H1 (cell line): ENCODE measurements at regions not wholly inside any gene's neighbourhood (a gene's known extent, or its start where the extent isn't known, plus 50 kb on each side); places are given as distances from the start of the nearest gene placed in this dataset.
A peak's percentile ranks its signal among the peaks of the same experiment; 100 is the strongest.

Experiments
- CTCF ChIA-PET: fragments of 300-600 bp; sonication (Branson Sonifier 250); formaldehyde crosslinking; loops from one replicate; lab custom pipeline; 2021; ENCODE audit not compliant: partially characterized antibody; lab: Charles Lee
- POLR2A ChIA-PET: fragments of 300-600 bp; sonication (Branson Sonifier 250); formaldehyde crosslinking; loops from one replicate; lab custom pipeline; 2021; ENCODE audit warnings: inconsistent platforms; ENCODE audit not compliant: partially characterized antibody; lab: Charles Lee
- DNase-seq, 2 experiments: peaks; one replicate each; pipeline versions ENCODE4 v3.0.0 to v3.0.0-alpha.2; 2010 to 2022; ENCODE audit warnings: low spot score in 2 of 2, low read depth in 1 of 2, mixed read lengths in 1 of 2
- FAIRE-seq: peaks from 2 replicates; lab custom pipeline; 2011; peaks lifted over from hg19 to GRCh38; lab: Jason Lieb, UNC
- H2AFZ ChIP-seq: 2 replicates; pipeline ENCODE4 v1.8.1; 2012; ENCODE audit warnings: low read length, inconsistent platforms
- H2AK5ac ChIP-seq: 2 replicates; pipeline ENCODE4 v1.6.1; 2013; ENCODE audit warnings: low read depth, low read length
- H2BK120ac ChIP-seq: replicated peaks from 2 replicates; pipeline ENCODE3; 2013; ENCODE audit warnings: low read depth, low read length, inconsistent platforms
- H2BK12ac ChIP-seq: 2 replicates; pipeline ENCODE4 v1.6.1; 2013; ENCODE audit warnings: low read depth, low read length
- H2BK15ac ChIP-seq: 2 replicates; pipeline ENCODE4 v1.6.1; 2013; ENCODE audit warnings: low read length
- H2BK20ac ChIP-seq: 2 replicates; pipeline ENCODE4 v1.6.1; 2013; ENCODE audit warnings: low read length
- H2BK5ac ChIP-seq: 2 replicates; pipeline ENCODE4 v1.6.1; 2013; ENCODE audit warnings: low read depth, low read length
- H3K14ac ChIP-seq: 2 replicates; pipeline ENCODE4 v1.6.1; 2013; ENCODE audit warnings: inconsistent platforms; ENCODE audit not compliant: insufficient read length
- H3K18ac ChIP-seq: 2 replicates; pipeline ENCODE4 v1.6.1; 2013; ENCODE audit warnings: low read length; ENCODE audit errors: extremely low read depth
- H3K23ac ChIP-seq: 2 replicates; pipeline ENCODE4 v1.6.1; 2013; ENCODE audit warnings: inconsistent platforms; ENCODE audit not compliant: insufficient read length
- H3K23me2 ChIP-seq: 2 replicates; pipeline ENCODE4 v1.6.1; 2013; ENCODE audit warnings: low read depth, low read length
- H3K27ac ChIP-seq: 2 replicates; pipeline ENCODE4 v1.6.1; 2011; ENCODE audit warnings: low read depth, low read length, inconsistent platforms
- H3K27me3 ChIP-seq, 4 experiments: replicated peaks in 1 of 4; 1 replicate in 1 of 4; 2 replicates in 3 of 4; pipeline versions ENCODE4 v1.6.1 to v1.8.1; 2011 to 2013; ENCODE audit warnings: low read length in 3 of 4, mild to moderate bottlenecking in 3 of 4, inconsistent platforms in 2 of 4, mixed read lengths in 2 of 4, moderate library complexity in 1 of 4; ENCODE audit not compliant: control insufficient read depth in 3 of 4, insufficient read depth in 3 of 4; ENCODE audit errors: extremely low read depth in 1 of 4
- H3K36me3 ChIP-seq, 4 experiments: 2 replicates each; pipeline versions ENCODE4 v1.6.1 to v1.8.1; 2011 to 2013; ENCODE audit warnings: mild to moderate bottlenecking in 4 of 4, low read length in 3 of 4, moderate library complexity in 2 of 4, control low read depth in 1 of 4, inconsistent platforms in 1 of 4; ENCODE audit not compliant: insufficient read depth in 4 of 4, control insufficient read depth in 2 of 4
- H3K4ac ChIP-seq: replicated peaks from 2 replicates; pipeline ENCODE3; 2013; ENCODE audit warnings: low read length, low read depth, mixed read lengths, inconsistent platforms; ENCODE audit not compliant: insufficient read length
- H3K4me1 ChIP-seq, 4 experiments: replicated peaks in 1 of 4; 1 replicate in 1 of 4; 2 replicates in 3 of 4; pipeline versions ENCODE4 v1.6.1 to v1.8.1; 2011 to 2013; ENCODE audit warnings: low read length in 3 of 4, inconsistent platforms in 2 of 4, mixed read lengths in 1 of 4; ENCODE audit not compliant: insufficient read depth in 4 of 4, control insufficient read depth in 3 of 4
- H3K4me2 ChIP-seq, 2 experiments: 2 replicates each; pipeline versions ENCODE4 v1.6.1 to v1.8.1; 2011 to 2013; ENCODE audit warnings: low read depth in 2 of 2, low read length in 2 of 2, control low read depth in 1 of 2, inconsistent platforms in 1 of 2, mild to moderate bottlenecking in 1 of 2; ENCODE audit not compliant: insufficient read depth in 1 of 2
- H3K4me3 ChIP-seq, 4 experiments: fragments of 200-600, 300-600 bp in 1 of 4; sonication (generic), shearing (Covaris generic), sonication (Bioruptor Twin) in 1 of 4; 2 replicates each; pipeline versions ENCODE4 v1.5.1 to v1.8.1; 2011 to 2016; ENCODE audit warnings: low read length in 4 of 4, low read depth in 3 of 4, control low read depth in 2 of 4, inconsistent platforms in 2 of 4, mild to moderate bottlenecking in 2 of 4, mixed read lengths in 1 of 4, moderate library complexity in 1 of 4; ENCODE audit not compliant: insufficient read depth in 2 of 4; ENCODE audit errors: extremely low read depth in 1 of 4
- H3K56ac ChIP-seq: replicated peaks from 2 replicates; pipeline ENCODE3; 2013; ENCODE audit warnings: low read depth, mild to moderate bottlenecking, mixed read lengths, low read length, inconsistent platforms; ENCODE audit not compliant: insufficient read length
- H3K79me1 ChIP-seq: 2 replicates; pipeline ENCODE4 v1.6.1; 2013; ENCODE audit warnings: low read depth, low read length, control low read depth
- H3K79me2 ChIP-seq, 2 experiments: 2 replicates each; pipeline versions ENCODE4 v1.6.1 to v1.8.1; 2012 to 2013; ENCODE audit warnings: low read length in 2 of 2, mild to moderate bottlenecking in 2 of 2, inconsistent platforms in 1 of 2; ENCODE audit not compliant: insufficient read depth in 2 of 2, control insufficient read depth in 1 of 2
- H3K9ac ChIP-seq, 4 experiments: replicated peaks in 1 of 4; 1 replicate in 1 of 4; 2 replicates in 3 of 4; pipeline versions ENCODE4 v1.6.1 to v1.8.1; 2011 to 2013; ENCODE audit warnings: low read depth in 3 of 4, low read length in 3 of 4, control low read depth in 2 of 4, mild to moderate bottlenecking in 2 of 4, moderate library complexity in 2 of 4, inconsistent platforms in 1 of 4; ENCODE audit errors: extremely low read depth in 1 of 4
- H3K9me3 ChIP-seq, 2 experiments: 2 replicates each; pipeline versions ENCODE4 v1.6.1 to v1.8.1; 2012 to 2013; ENCODE audit warnings: mild to moderate bottlenecking in 2 of 2, moderate library complexity in 2 of 2, control low read depth in 1 of 2, inconsistent platforms in 1 of 2, low read depth in 1 of 2, low read length in 1 of 2, mixed read lengths in 1 of 2; ENCODE audit not compliant: insufficient read depth in 2 of 2
- H4K20me1 ChIP-seq, 2 experiments: replicated peaks in 1 of 2; 2 replicates each; pipeline versions ENCODE3 to v1.8.1; 2011 to 2013; ENCODE audit warnings: inconsistent platforms in 2 of 2, low read length in 2 of 2, mild to moderate bottlenecking in 1 of 2; ENCODE audit not compliant: insufficient read depth in 2 of 2, control insufficient read depth in 1 of 2
- H4K5ac ChIP-seq: 2 replicates; pipeline ENCODE4 v1.6.1; 2013; ENCODE audit warnings: low read length, low read depth, mixed read lengths, inconsistent platforms; ENCODE audit not compliant: insufficient read length
- H4K8ac ChIP-seq: 2 replicates; pipeline ENCODE4 v1.8.0; 2013; ENCODE audit warnings: mild to moderate bottlenecking, moderate library complexity, low read length, inconsistent platforms; ENCODE audit not compliant: insufficient read depth; ENCODE audit errors: extremely low read depth
- H4K91ac ChIP-seq: replicated peaks from 2 replicates; pipeline ENCODE3; 2013; ENCODE audit warnings: low read length, mixed read lengths, inconsistent platforms; ENCODE audit not compliant: insufficient read length
- CHD2 ChIP-seq: IDR thresholded peaks from 2 replicates; pipeline ENCODE4 v1.6.1; 2012; ENCODE audit warnings: low read length, improper control_type of control experiment
- CTBP2 ChIP-seq: IDR thresholded peaks from 2 replicates; pipeline ENCODE4 v1.7.0; 2011; ENCODE audit warnings: borderline replicate concordance, mild to moderate bottlenecking, moderate library complexity, mixed read lengths, low read length; ENCODE audit not compliant: insufficient read depth, insufficient read length
- GTF2F1 ChIP-seq: IDR thresholded peaks from 2 replicates; pipeline ENCODE4 v1.6.1; 2012; ENCODE audit warnings: low read depth, low read length, improper control_type of control experiment, borderline replicate concordance
- KDM1A ChIP-seq: fragments of 200-600, 300-600 bp; sonication (generic); IDR thresholded peaks from 2 replicates; pipeline ENCODE4 v1.7.1; 2016; ENCODE audit warnings: mild to moderate bottlenecking, low read length, borderline replicate concordance
- KDM4A ChIP-seq: IDR thresholded peaks from one replicate; pipeline ENCODE4 v1.7.1; 2012; ENCODE audit warnings: low read depth, mild to moderate bottlenecking, moderate library complexity, low read length, inconsistent platforms; ENCODE audit not compliant: severe bottlenecking
- NRF1 ChIP-seq: IDR thresholded peaks from 2 replicates; pipeline ENCODE4 v1.6.1; 2011; ENCODE audit warnings: mild to moderate bottlenecking, low read depth, low read length, improper control_type of control experiment
- PHF8 ChIP-seq: fragments of 200-600 bp; sonication (generic); conservative IDR thresholded peaks from 2 replicates; pipeline ENCODE4 v1.7.1; 2012; ENCODE audit warnings: low read depth, mild to moderate bottlenecking, inconsistent platforms, low read length, moderate library complexity
- POU5F1 ChIP-seq: IDR thresholded peaks from 2 replicates; pipeline ENCODE4 v1.6.1; 2011; ENCODE audit warnings: low read depth, mild to moderate bottlenecking, low read length, moderate library complexity
- RAD21 ChIP-seq, 2 experiments: IDR thresholded peaks in 1 of 2; conservative IDR thresholded peaks in 1 of 2; 2 replicates each; pipeline ENCODE4 v1.6.1; 2011; ENCODE audit warnings: low read depth in 2 of 2, low read length in 2 of 2, improper control_type of control experiment in 1 of 2, inconsistent platforms in 1 of 2, mild to moderate bottlenecking in 1 of 2, moderate library complexity in 1 of 2
- RBBP5 ChIP-seq: IDR thresholded peaks from 2 replicates; pipeline ENCODE4 v1.7.1; 2012; ENCODE audit warnings: low read depth, mild to moderate bottlenecking, inconsistent platforms, low read length, moderate library complexity, borderline replicate concordance
- SIX5 ChIP-seq: IDR thresholded peaks from 2 replicates; pipeline ENCODE4 v1.6.1; 2011; ENCODE audit warnings: mild to moderate bottlenecking, low read depth, low read length
- SRF ChIP-seq: IDR thresholded peaks from 2 replicates; pipeline ENCODE4 v1.6.1; 2011; ENCODE audit warnings: mild to moderate bottlenecking, low read depth, low read length, moderate library complexity
- TCF12 ChIP-seq: IDR thresholded peaks from 2 replicates; pipeline ENCODE4 v1.6.1; 2011; ENCODE audit warnings: low read depth, mild to moderate bottlenecking, low read length
- WGBS, 2 experiments: shearing (Covaris generic) in 1 of 2; methylation state at CpG; one replicate each; pipeline versions ENCODE4 v1.1.6 to v1.1.7; 2013 to 2015; ENCODE audit warnings: low lambda C conversion rate in 2 of 2, mixed read lengths in 2 of 2, inconsistent platforms in 1 of 2, low coverage in 1 of 2, missing lambda C conversion rate in 1 of 2; ENCODE audit not compliant: insufficient replicate concordance in 2 of 2, insufficient coverage in 1 of 2, insufficient read length in 1 of 2; ENCODE audit errors: extremely low coverage in 1 of 2, missing lambda C conversion rate in 1 of 2; 5-methylcytosine and 5-hydroxymethylcytosine counted together

GRCh38 chr1:29924017-29924431 lies 687.7 kb downstream of the PTPRU start:
- TF ChIP-seq PHF8 (no peak), RBBP5 (0 out of 2 replicates have a peak, but pooled peaks have one; percentile 17), SIX5 (no peak), KDM4A (no peak), GTF2F1 (no peak), TCF12 (0 out of 2 replicates have a peak, but pooled peaks have one; percentile 6), CTBP2 (peak; percentile 50), POU5F1 (0 out of 2 replicates have a peak, but pooled peaks have one; percentile 17), CHD2 (no peak), KDM1A (no peak), RAD21 (IDR thresholded peaks at IDR 0.05 in 1 of 2, conservative IDR thresholded peaks at IDR 0.05 in 1 of 2; ENCODE audit: low read depth in 2 of 2, low read length in 2 of 2) (0 out of 4 replicates have a peak, but pooled peaks of 1 of the 2 experiments have one; percentile 7), SRF (no peak), NRF1 (no peak)
- no peak overlapping the region for H3K9ac ChIP-seq
- no peak overlapping the region for H2BK20ac ChIP-seq
- no peak overlapping the region for H2AK5ac ChIP-seq
- no peak overlapping the region for H3K14ac ChIP-seq
- DNase-seq (no peak), FAIRE-seq (peak; percentile 55)
- WGBS, 2 experiments, result 10% methylated on average over 2 of the region's 2 CpGs; no CpG with 5 or more reads in 1 of the 2 experiments
- peak overlapping the region; percentile 4 for H2BK120ac ChIP-seq
- H3K79me1 ChIP-seq, result no peaks in the 10 kb centered on the region
- H4K8ac ChIP-seq, result no peak overlapping the region
- H2BK5ac ChIP-seq, result peak overlapping the region; percentile 88; the same call in 1 of the 2 replicates
- peak overlapping the region; percentile 96 for H3K18ac ChIP-seq
- no peaks in the 10 kb centered on the region; the same call in 1 of the 2 replicates for H3K23me2 ChIP-seq
- H3K4me2 ChIP-seq, result peak overlapping the region; percentile 46
- no peak overlapping the region for H2AFZ ChIP-seq
- 0 out of 2 replicates have a peak overlapping the region, but pooled peaks have one; percentile 40 for H2BK12ac ChIP-seq
- H4K5ac ChIP-seq, result no peak overlapping the region
- no peak overlapping the region for H3K56ac ChIP-seq
- H3K79me2 ChIP-seq, result no peaks in the 10 kb centered on the region
- CTCF ChIA-PET, result no interaction called here
- peaks cover 9 to 22% (median 16%) of the 10 kb centered on the region in 4 experiments for H3K4me1 ChIP-seq
- no peak overlapping the region for H3K4me3 ChIP-seq
- H3K36me3 ChIP-seq, result no peaks in the 10 kb centered on the region
- H3K23ac ChIP-seq, result no peak overlapping the region
- no peak overlapping the region for H2BK15ac ChIP-seq
- H3K27me3 ChIP-seq, result no peaks in the 10 kb centered on the region
- H3K27ac ChIP-seq, result no peak overlapping the region
- H4K20me1 ChIP-seq, result no peaks in the 10 kb centered on the region
- POLR2A ChIA-PET, result interaction anchor here (0.9 kb wide), 1 partner anchor 13 kb away, joined by 3 read pairs; no protein-coding TSS in a partner anchor
- peak overlapping the region; percentile 96 for H4K91ac ChIP-seq
- H3K9me3 ChIP-seq, result no peaks in the 10 kb centered on the region
- no peak overlapping the region for H3K4ac ChIP-seq
